Activated CD4-positive, CD25-positive, alpha-beta regulatory T cell treated with anti-CD3 and anti-CD28 coated beads, Interleukin-2, amount 50 U/mL, for 16 hours (primary cell): ENCODE measurements at regions not wholly inside any gene's neighbourhood (a gene's known extent, or its start where the extent isn't known, plus 50 kb on each side); places are given as distances from the start of the nearest gene placed in this dataset.

Source experiments
- DNase-seq: peaks from one replicate; pipeline ENCODE4 v3.0.0-alpha.2; 2020; ENCODE audit warnings: low read depth, low spot score

DNA sequence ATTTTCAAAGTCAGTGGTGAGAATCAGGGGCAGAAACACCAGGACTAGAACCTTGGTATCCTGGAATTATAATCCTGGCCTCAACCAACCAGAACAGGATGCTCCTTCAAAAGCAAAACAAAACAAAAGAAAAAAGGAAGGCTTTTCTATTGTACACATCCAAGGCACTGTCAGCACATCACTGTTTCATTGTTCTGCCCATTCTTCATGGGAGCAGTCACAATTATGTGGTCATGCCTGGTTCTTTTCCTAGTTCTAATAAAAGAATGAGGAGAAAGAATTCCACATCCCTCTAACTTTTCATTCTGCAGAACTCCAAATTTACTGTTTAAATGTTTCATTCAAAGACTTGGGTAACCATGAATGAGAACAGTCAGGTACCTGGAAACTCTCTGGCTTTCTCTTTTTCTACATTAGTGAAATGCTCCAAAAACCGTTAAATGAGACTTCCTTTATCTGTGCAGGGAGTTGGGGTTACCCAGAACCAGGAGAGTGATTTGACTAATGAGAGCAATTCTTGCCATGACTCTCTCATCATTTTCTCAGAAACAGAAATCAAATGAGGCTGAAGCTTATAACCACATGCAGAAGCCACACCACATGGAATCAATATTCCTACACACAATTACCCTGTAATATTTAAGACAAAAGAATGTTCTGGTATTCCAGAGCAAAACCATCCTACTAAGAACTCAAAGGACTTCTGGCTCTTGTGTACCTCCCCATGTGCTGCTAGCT lies 110.9 kb upstream of the CCDC150 start:
- no peak for DNase-seq

DNA sequence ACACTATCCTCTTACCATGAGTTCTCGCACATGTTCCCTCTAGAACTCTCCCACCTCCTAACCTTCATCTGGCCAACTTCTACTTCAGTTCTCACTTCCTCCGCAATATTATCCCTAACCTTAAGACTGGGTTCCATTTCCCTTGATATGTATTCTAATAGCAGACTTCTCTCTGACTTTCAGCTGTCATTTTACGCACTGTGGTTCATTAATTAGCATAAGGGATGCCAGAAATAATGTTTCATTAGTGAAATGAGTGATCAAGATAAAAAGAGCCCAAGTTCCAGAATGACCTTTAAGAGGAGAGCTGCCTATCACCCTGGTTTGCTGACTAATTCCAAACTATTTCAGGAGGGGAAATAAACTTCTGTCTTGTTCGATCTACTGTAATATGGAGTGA lies 108.6 kb upstream of the CCDC150 start:
- DNase-seq, result no peak

DNA sequence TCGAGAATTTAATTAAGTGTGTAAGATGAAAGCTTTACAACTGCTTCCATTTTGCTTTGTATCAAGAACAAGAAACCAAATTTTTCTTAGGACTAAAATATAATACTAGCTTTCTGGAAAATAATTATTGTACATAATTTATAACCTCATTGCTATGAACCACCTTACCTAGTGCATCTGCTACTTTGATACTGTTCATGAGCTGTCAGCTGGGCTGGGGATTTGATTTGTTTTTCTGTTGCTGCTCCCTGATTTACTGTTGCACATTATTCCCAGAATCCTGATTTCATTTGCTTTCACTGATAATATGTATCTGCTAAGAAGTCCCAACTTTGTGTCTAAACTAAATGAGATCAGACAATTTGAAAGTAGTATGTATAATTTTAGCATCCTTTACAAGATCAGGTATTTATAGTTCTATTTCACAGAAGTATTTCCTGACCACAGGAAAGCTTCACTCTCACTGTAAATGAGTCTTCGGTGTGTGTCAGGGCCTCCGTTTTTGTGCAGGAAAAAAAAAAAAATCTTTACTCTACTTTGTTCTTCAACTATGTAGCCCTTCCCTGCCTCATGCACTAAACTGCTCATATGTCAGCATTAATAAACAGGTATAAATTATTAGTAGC lies 105.6 kb upstream of the CCDC150 start:
- no peak for DNase-seq

DNA sequence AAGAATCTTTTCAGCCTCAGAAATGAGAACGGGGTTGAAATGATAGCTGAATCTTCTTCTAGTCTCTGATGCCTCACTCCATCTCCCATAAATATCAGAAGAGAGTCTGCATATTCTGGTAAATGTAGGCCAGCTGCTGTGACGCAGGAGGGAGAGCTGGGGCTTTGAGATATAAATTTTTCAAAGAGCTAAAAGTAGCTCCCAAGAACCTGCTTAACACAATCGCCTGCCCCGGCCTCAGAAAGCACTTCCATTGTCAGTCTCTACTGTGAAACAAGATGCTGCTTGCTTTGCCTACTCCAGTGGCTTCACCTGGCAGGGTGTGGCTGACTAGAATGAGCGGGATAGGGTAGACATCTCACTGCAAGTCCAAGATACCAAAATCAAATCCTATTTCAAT lies 105.0 kb upstream of the CCDC150 start:
- DNase-seq, result no peak

DNA sequence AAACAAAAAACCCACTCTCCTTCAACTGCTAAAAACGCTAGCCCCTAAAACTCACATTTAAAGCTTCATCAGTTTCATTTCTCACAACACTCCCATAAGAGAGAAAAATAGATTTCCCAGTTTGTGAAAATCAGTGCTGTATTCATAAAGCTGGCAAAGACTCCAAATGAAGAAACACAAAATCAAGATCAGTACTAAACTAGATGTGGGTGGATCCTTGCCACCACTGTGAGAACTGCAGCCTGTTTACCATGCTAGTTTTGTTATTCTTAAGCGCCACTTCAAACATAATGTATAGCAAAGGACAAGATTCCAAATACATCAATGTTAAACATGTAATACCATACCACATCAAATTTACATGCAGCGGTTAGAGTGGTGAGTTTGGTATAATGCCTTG lies 104.5 kb upstream of the CCDC150 start:
- no peak for DNase-seq

DNA sequence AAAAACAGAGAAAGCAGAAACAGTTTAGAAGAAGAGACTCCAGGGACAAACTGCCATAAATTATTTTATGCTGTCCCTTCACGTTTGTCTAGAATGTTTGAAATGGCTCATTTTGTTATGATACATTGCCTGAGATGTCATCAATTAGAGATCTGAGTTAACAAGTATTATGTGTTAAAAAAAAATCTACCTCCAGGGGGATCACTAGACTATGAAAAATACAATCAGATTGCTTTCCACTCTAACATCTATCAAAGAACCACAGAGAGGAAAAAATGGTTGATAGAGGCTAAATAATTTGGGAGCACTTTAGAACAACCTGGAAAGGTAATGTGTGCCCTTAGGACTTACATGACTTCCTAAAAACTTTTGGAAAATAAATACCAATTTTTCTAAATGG lies 103.8 kb upstream of the CCDC150 start:
- no peak for DNase-seq

DNA sequence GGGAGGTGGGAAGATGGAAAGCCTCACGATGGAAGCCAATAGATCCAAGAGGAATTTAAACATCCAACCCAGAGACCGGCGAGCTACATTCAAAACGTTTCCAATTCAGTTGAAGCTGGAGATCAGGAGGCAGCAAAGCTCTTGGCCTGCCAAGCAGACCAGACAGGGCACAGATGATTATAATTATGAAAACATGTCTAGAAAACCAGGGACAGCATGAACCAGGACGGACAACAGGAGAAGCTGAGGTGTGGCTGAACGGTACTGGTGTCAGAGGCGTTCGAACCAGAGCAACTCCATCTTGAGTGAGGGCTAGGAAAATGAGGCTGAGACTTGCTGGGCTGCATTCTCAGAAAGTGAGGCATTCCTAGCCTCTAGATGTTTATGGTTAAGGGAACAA lies 102.2 kb upstream of the CCDC150 start:
- no peak for DNase-seq

DNA sequence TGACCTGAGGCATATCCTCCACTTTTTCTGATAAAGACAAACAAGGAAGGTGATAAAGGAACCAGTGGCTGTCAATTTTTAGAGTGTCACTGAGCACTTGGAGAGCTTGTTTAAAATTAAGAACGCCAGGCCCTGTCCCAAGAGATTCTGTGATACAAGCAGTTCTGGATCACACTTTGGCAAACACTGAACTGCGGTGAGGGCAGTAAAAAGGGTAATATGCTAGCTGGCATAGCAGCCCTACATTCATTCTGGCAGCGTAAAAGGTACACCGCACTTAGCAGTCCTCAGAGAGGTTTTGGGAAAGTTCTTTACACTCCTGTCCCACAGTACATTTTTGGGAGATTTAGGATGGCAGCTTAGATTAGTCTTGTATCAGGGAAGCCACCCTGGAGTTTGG lies 101.3 kb upstream of the CCDC150 start:
- DNase-seq, result no peak

DNA sequence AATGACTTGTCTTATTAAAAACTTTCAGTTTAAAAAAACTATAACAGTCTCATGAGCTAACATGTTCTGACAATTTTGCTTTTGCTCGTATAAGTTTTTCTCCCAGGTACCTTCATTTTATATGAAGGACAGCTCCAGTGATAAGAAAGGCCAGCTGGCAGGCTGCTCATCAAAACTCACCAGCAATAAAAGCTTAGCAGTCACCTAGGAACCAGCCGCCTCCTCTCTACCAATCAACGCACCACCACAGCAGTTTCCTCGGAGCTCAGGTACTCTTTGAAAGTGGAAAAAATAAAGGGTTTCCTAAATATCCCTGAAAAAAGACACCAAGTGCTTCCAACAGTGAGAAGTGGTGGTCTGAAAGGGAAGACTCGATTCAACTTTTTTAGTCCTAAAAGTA lies 100.9 kb upstream of the CCDC150 start:
- no peak for DNase-seq

DNA sequence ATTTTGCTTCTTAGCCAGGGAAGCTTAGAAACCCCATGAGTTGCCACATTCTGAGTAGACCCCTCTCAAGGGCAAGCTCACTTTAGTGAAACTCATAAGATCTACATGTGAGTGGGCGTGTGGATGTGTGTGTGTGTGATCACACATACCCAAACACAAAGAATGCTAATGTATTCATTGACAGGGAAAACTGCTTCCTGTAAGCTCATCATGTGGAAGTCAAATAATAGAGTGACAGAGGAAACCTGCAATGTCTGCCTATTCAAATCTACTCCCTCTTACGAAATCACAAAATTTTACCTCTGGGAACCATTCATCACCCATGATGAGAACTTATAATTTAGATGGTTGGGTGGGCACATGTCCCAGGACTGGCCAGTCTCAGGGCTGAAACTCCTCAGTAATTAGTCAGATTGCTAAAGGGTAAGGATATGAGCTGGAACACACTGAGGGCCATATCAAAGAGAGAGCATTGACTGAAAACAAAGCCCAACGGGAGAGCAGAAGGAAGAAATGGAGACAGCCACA lies 94.5 kb upstream of the CCDC150 start:
- no peak for DNase-seq

DNA sequence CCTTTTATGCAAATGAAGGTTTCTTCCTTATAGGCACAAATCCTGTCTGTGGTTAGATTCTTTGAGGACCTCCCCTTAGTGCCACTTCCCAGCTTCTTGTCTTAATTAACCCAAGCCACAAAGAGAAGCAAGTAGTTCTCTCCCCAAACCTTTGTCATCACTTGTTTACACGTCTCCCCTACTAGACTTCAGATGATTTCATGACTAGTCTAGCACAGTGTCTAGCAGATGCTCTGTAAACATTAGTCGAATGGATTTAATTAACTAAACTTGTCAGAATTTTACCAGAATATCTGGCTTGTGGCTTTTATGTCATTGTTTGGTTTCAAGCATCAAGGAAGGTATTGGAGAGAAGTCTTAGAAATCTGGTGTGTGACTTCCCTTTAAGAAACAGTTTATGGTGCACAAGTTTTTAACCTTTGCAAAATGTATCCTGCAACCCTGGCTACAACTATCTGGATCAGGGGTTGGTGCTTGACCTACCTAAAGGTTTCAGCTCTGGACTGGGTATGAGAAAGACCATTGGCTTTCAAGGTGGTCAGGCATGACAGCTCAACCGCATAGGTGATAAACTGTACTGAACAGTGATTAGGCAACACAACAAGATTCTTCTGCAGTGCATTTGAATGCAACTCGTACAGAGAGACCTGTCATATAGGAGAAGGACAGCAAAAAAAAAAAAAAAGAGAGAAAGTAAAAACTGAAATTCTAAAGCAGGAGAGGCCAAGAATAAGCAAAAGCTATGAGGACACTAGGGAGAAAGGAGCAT lies 93.2 kb upstream of the CCDC150 start:
- no peak for DNase-seq

DNA sequence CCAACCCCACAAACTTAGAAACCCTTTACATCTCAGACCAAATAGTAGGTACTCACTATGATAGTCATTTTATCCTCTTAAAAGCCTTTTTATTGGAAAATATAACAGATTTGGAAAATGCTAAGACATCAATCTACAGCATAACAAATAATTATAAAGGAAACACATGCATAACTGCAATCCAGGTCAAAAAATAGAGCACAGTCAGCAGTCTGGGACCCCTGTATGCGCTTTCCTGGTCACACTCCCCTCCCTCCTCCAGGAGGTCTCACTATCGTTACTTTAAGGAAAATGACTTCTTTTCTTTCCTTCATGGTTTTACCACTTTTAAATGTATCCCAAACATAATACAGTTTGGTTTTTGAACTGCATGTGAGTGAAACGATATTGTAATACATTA lies 90.5 kb upstream of the CCDC150 start:
- no peak for DNase-seq

DNA sequence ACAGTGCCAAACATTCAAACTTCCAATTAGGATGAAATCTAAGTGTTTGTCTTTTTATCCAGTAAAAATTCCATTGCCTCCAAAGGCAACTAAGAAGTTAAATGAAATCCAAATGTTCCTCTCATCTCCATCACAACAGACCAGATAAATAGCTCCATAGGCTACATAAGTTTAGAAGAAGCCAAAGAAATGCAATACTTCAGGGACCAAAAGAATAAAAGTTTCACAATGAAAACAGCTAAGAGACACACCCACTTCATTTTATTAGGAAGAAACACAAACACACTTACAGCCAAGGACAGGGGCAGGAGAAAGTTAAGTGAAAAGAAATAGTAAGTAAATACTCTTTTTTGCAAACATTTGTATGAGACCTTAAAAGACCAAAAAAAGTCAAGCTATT lies 88.5 kb upstream of the CCDC150 start:
- no peak for DNase-seq

DNA sequence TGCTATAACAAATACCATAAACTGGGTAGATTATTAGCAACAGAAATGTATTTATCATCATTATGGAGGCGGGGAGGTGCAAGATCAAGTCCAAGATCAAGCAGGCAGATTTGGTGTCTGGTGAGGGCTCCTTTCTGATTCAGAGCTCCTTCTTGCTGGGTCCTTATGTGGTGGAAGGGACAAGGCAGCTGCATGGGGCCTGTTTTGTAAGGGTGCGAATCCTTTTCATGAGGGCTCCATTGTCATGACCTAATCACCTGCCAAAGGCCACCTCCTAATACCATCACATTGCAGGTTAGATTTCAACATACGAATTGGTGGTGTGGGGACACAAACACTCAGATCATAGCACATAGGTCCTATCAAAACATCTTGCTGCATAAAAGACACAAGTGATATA lies 84.4 kb upstream of the CCDC150 start:
- DNase-seq, result no peak

DNA sequence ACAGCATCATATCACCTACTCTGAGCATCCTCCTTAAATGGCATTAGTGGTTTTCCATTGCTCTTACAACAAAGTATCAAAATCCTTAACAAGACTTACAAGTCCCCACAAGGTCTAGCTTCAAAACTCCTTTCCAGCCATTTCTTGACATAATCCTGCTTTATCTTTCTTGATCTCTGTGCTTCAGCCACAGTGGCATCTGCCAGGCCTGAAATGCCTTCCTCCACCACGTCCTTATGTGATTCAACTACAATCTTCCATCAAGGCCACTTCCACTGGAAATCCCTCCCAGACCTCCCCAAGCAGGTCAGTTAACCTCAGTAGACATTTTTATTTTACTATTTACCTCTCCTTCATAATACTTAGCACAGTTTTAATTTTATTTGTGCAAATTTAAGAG lies 83.8 kb upstream of the CCDC150 start:
- DNase-seq, result no peak

DNA sequence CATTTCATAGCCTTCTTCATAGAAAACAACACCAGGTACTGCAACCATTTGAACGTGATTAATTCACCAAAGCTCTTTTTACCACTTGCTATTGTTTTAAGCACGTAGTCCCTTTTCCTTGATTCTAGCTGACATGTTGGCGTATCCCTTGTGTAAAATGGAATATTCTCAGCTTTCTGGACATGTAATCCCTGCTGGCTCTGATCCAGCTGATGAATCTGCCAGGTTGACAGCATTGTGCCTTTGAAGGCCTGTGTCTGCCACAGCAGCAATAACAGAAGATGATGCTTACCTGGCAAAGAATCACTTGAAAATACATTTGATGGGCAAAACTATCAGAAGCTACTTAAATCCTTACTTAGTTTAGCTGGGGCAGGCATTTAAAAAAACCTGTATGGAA lies 81.0 kb upstream of the CCDC150 start:
- no peak for DNase-seq

DNA sequence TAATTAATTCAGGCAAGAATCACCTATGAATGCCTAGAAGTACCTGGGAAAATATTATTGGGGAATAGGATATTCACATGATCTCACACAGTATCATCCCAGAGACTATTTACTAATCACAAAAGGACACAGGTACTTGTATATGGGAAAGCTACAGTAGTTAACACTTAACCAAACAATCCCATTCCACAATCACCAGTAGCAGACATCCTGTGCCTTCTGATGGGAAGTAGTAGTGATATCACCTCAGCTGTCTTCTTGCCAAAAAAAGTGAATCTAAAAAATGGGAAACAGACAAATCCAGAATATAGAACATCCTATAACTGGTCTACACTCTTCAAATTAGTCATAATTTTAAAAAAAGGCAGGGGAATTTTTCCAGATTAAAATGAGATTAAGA lies 75.6 kb upstream of the CCDC150 start:
- DNase-seq, result no peak

DNA sequence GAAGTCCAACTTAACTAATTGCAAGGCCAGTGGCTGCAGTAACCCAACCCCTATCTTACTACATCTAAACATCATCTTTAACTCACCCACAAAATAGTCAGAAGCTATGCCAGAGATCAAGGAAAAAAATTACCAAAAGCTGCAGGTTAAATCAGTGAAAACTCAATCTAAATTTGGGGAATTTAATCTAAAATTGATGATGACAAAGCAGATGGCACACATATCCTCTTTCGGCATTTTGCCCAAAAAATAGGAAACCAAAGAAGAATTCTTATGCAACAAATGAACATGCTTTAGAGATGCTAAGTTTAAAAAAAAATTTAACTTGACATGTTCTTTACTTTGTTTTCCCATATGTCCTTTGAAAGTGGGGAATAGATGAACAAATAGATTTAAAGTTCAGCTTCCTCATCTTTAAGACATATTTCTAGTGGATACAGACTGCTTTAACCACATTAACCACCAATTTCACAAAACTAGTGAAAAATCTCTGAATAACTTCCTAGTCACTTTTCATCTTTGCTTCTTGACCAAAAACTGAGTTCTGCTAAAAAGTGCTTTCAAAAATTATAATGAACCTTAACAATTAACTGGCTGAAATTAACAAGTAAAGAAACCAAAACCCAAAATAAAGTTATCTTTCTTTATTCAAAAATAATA lies 74.3 kb upstream of the CCDC150 start:
- no peak for DNase-seq

DNA sequence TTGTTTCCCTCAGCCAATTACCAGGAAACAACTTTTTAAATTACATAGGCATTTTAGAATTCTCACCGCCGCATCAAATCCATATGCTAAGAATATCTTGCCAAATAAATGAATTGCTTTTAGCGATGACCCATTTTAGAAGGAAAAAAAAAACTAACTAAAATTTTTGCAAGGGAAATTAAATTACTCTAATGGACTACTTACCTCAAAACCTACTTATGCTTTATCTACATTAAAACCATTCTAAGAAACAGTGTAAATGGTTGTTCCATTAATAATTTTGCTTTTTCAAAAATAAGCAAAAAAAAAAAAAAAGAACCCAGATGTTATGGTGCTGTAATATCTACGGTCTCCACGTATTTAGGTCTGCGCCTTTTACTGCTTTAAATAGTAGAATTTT lies 73.5 kb upstream of the CCDC150 start:
- no peak for DNase-seq

DNA sequence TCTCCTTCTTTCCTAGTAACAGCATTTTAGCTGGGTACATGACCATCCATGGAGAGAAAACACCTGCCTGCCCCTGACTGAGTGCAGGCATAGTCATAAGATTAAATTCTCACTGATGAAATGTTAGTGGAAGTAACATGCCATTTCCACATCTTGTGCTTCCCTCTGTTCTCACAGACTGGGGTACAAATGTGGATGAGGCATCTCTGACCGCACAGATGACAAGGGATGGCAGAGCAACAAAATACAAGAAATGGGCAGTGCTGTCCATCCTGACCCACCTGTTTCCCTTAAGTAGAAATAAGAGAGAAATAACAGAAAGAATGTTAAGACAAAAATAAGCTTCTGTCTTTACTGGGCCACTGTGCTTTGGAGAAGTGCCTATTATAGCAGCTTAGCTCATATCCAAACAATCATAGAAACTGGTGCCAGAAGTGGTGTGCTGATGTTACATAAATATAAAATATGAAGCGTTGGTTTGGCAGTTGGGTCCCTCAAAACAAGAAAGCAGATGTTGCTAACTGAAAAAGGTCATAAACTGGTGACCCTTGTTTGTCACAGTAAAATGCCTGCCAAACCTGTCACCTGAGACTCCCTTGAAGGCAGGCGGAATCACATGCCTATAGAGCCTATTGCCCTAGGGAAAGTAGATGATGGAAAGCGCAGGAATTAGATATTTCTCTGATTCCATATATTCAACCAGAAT lies 72.4 kb upstream of the CCDC150 start:
- DNase-seq, result no peak

DNA sequence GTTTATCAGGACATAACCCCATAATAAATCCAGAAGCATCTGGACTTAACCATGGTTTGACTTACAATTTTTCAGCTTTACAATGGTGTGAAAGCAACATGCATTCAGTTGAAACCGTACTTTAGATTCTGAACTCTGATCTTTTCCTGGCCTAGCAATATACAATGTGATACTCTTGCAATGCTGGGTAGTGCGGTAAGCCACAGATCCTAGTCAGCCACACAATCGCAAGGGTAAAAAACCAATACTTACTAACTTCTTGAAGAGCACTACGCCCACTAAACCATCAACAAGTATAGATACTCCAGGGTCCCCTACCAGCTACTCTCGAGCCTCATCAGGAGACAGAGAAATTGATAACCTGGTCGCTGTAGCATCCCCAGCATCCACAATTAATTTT lies 71.0 kb upstream of the CCDC150 start:
- DNase-seq, result no peak

DNA sequence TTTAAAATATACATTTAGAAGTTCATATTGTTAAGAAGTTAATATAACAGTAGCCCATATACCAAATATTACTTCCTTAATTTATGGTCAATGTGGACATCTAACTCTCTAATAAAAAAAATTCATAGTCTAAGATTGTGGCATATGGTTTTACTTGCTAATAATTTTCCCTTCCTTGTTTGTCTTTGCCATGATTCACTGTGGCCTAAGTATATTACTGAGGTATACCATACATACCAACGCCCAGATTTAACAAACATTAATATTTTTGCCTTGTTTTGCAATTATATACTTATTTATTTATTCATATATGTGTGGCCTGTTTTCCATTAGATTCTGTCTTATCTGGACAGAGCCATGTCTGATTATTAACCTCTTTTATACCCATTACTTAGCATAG lies 54.6 kb upstream of the CCDC150 start:
- no peak for DNase-seq
